Prostate gland (tissue), 2 donors: ENCODE measurements at regions not wholly inside any gene's neighbourhood (a gene's known extent, or its start where the extent isn't known, plus 50 kb on each side); places are given as distances from the start of the nearest gene placed in this dataset.

ENCODE experiments used
- CTCF ChIP-seq, 4 experiments: fragments of 200-600 bp in 2 of 4; fragments of 450-650 bp in 2 of 4; sonication (generic) in 2 of 4; IDR thresholded peaks; 1 replicate in 3 of 4; 2 replicates in 1 of 4; pipeline ENCODE4 v1.5.1; 2016 to 2019; ENCODE audit warnings: antibody characterized with exemption in 4 of 4, mild to moderate bottlenecking in 2 of 4, moderate library complexity in 2 of 4
- POLR2A ChIP-seq: fragments of 450-650 bp; IDR thresholded peaks from one replicate; pipeline ENCODE4 v1.6.1; 2016; ENCODE audit warnings: antibody characterized with exemption, mild to moderate bottlenecking
- POLR2AphosphoS5 ChIP-seq: sonication (generic); formaldehyde crosslinking; IDR thresholded peaks from one replicate; pipeline ENCODE4 v1.6.1; 2017; ENCODE audit warnings: antibody characterized with exemption

- TF ChIP-seq CTCF (IDR thresholded peaks at IDR 0.05) (no peak), POLR2A (no peak), POLR2AphosphoS5 (no peak)
Observed at GRCh38 chr10:117697402-117697801, 154.9 kb downstream of the EMX2 start.
